T-helper 2 cell treated with Interferon-gamma antibody and Interleukin-4, amounts not matched to agents 5 μg/mL and 100 μg/mL, for 36 hours (primary cell): ENCODE measurements at regions not wholly inside any gene's neighbourhood (a gene's known extent, or its start where the extent isn't known, plus 50 kb on each side); places are given as distances from the start of the nearest gene placed in this dataset.

Experiments used
- DNase-seq: peaks from one replicate; pipeline ENCODE4 v3.0.0; 2021; ENCODE audit warnings: low spot score
- H3K27ac Mint-ChIP-seq: one replicate; pipeline ENCODE4 v1.8.0; 2021; ENCODE audit warnings: mild to moderate bottlenecking, mixed read lengths
- H3K27me3 Mint-ChIP-seq: one replicate; pipeline ENCODE4 v1.8.0; 2021; ENCODE audit warnings: low read depth, mixed read lengths
- H3K36me3 Mint-ChIP-seq: one replicate; pipeline ENCODE4 v1.8.0; 2021; ENCODE audit warnings: low read depth, mixed read lengths
- H3K4me1 Mint-ChIP-seq: one replicate; pipeline ENCODE4 v1.8.0; 2021; ENCODE audit warnings: low read depth, mixed read lengths
- H3K4me3 Mint-ChIP-seq: one replicate; pipeline ENCODE4 v1.8.0; 2022; ENCODE audit warnings: mild to moderate bottlenecking, moderate library complexity, mixed read lengths
- H3K9me3 Mint-ChIP-seq: one replicate; pipeline ENCODE4 v1.8.0; 2021; ENCODE audit warnings: mixed read lengths

GRCh38 chr18:24819141-24819890, 358.9 kb downstream of the HRH4 start:
- no peak for DNase-seq
- Mint-ChIP-seq H3K4me1 (no peaks in the 10 kb centered on the region), H3K27me3 (no peaks in the 10 kb centered on the region), H3K4me3 (no peak overlapping the region), H3K36me3 (no peaks in the 10 kb centered on the region), H3K9me3 (no peaks in the 10 kb centered on the region), H3K27ac (no peak overlapping the region)

GRCh38 chr18:24825397-24825796, 365.0 kb downstream of the HRH4 start:
- Mint-ChIP-seq H3K27me3 (no peaks in the 10 kb centered on the region), H3K27ac (no peak overlapping the region), H3K36me3 (no peaks in the 10 kb centered on the region), H3K9me3 (no peaks in the 10 kb centered on the region), H3K4me1 (no peaks in the 10 kb centered on the region), H3K4me3 (no peak overlapping the region)
- no peak for DNase-seq

- Mint-ChIP-seq H3K4me3 (no peak overlapping the region), H3K9me3 (no peaks in the 10 kb centered on the region), H3K27me3 (no peaks in the 10 kb centered on the region), H3K27ac (no peak overlapping the region), H3K36me3 (no peaks in the 10 kb centered on the region), H3K4me1 (no peaks in the 10 kb centered on the region)
- DNase-seq = no peak
These were observed 366.2 kb downstream of the HRH4 start for GRCh38 chr18:24826605-24827004.

- H3K9me3 Mint-ChIP-seq = no peaks in the 10 kb centered on the region
- H3K4me1 Mint-ChIP-seq = no peaks in the 10 kb centered on the region
- DNase-seq = no peak
- no peak overlapping the region for H3K27ac Mint-ChIP-seq
- H3K27me3 Mint-ChIP-seq = peaks cover 2% of the 10 kb centered on the region
- H3K4me3 Mint-ChIP-seq = no peak overlapping the region
- H3K36me3 Mint-ChIP-seq = no peaks in the 10 kb centered on the region
These were observed 367.1 kb downstream of the HRH4 start for GRCh38 chr18:24827501-24827900.

- DNase-seq = no peak
- H3K9me3 Mint-ChIP-seq = no peaks in the 10 kb centered on the region
These were observed 370.6 kb downstream of the HRH4 start for GRCh38 chr18:24831081-24831480.

GRCh38 chr18:24831871-24832665, 371.6 kb downstream of the HRH4 start:
- H3K27ac Mint-ChIP-seq = no peak overlapping the region
- no peaks in the 10 kb centered on the region for H3K9me3 Mint-ChIP-seq
- no peaks in the 10 kb centered on the region for H3K4me1 Mint-ChIP-seq
- H3K27me3 Mint-ChIP-seq = peaks cover 2% of the 10 kb centered on the region
- no peak overlapping the region for H3K4me3 Mint-ChIP-seq
- no peaks in the 10 kb centered on the region for H3K36me3 Mint-ChIP-seq
- no peak for DNase-seq

More at GRCh38 chr18:24831081-24831480, 370.6 kb downstream of the HRH4 start:
- Mint-ChIP-seq H3K27ac (no peak overlapping the region), H3K36me3 (no peaks in the 10 kb centered on the region), H3K4me1 (no peaks in the 10 kb centered on the region), H3K4me3 (no peak overlapping the region), H3K27me3 (peaks cover 2% of the 10 kb centered on the region)

- Mint-ChIP-seq H3K36me3 (no peaks in the 10 kb centered on the region), H3K4me3 (no peak overlapping the region), H3K27me3 (peaks cover 2% of the 10 kb centered on the region), H3K9me3 (no peaks in the 10 kb centered on the region), H3K4me1 (no peaks in the 10 kb centered on the region), H3K27ac (no peak overlapping the region)
- no peak for DNase-seq
These were observed 375.3 kb downstream of the HRH4 start for GRCh38 chr18:24835751-24836150.

GRCh38 chr18:24837066-24837465, 376.6 kb downstream of the HRH4 start:
- Mint-ChIP-seq H3K9me3 (no peaks in the 10 kb centered on the region), H3K27ac (no peak overlapping the region), H3K4me3 (no peak overlapping the region), H3K4me1 (no peaks in the 10 kb centered on the region), H3K36me3 (no peaks in the 10 kb centered on the region), H3K27me3 (peaks cover 2% of the 10 kb centered on the region)
- no peak for DNase-seq

GRCh38 chr18:24840051-24840450, 379.6 kb downstream of the HRH4 start:
- H3K36me3 Mint-ChIP-seq = no peaks in the 10 kb centered on the region
- no peaks in the 10 kb centered on the region for H3K4me1 Mint-ChIP-seq
- H3K27ac Mint-ChIP-seq = no peak overlapping the region
- H3K9me3 Mint-ChIP-seq = no peaks in the 10 kb centered on the region
- H3K4me3 Mint-ChIP-seq = no peak overlapping the region
- H3K27me3 Mint-ChIP-seq = no peaks in the 10 kb centered on the region
- no peak for DNase-seq

GRCh38 chr18:24840640-24841039, 380.2 kb downstream of the HRH4 start:
- Mint-ChIP-seq H3K4me1 (no peaks in the 10 kb centered on the region), H3K27me3 (no peaks in the 10 kb centered on the region), H3K9me3 (no peaks in the 10 kb centered on the region), H3K4me3 (no peak overlapping the region), H3K27ac (no peak overlapping the region), H3K36me3 (no peaks in the 10 kb centered on the region)
- DNase-seq = no peak

GRCh38 chr18:24841536-24841935, 381.1 kb downstream of the HRH4 start:
- no peaks in the 10 kb centered on the region for H3K4me1 Mint-ChIP-seq
- H3K27me3 Mint-ChIP-seq = no peaks in the 10 kb centered on the region
- no peaks in the 10 kb centered on the region for H3K36me3 Mint-ChIP-seq
- no peaks in the 10 kb centered on the region for H3K9me3 Mint-ChIP-seq
- no peak overlapping the region for H3K27ac Mint-ChIP-seq
- DNase-seq = no peak
- H3K4me3 Mint-ChIP-seq = no peak overlapping the region

- Mint-ChIP-seq H3K36me3 (no peaks in the 10 kb centered on the region), H3K4me1 (no peaks in the 10 kb centered on the region), H3K9me3 (no peaks in the 10 kb centered on the region), H3K27ac (no peak overlapping the region), H3K4me3 (no peak overlapping the region), H3K27me3 (no peaks in the 10 kb centered on the region)
- no peak for DNase-seq
These were observed 382.7 kb downstream of the HRH4 start for GRCh38 chr18:24843123-24843522.

GRCh38 chr18:24846138-24846537, 385.7 kb downstream of the HRH4 start:
- no peak for DNase-seq
- no peak overlapping the region for H3K4me3 Mint-ChIP-seq
- H3K27me3 Mint-ChIP-seq = no peaks in the 10 kb centered on the region
- no peak overlapping the region for H3K27ac Mint-ChIP-seq
- no peaks in the 10 kb centered on the region for H3K9me3 Mint-ChIP-seq
- H3K36me3 Mint-ChIP-seq = no peaks in the 10 kb centered on the region
- no peaks in the 10 kb centered on the region for H3K4me1 Mint-ChIP-seq

GRCh38 chr18:24850532-24850931, 390.1 kb downstream of the HRH4 start:
- H3K27me3 Mint-ChIP-seq = no peaks in the 10 kb centered on the region
- no peaks in the 10 kb centered on the region for H3K9me3 Mint-ChIP-seq
- no peak for DNase-seq
- H3K4me1 Mint-ChIP-seq = no peaks in the 10 kb centered on the region
- no peak overlapping the region for H3K4me3 Mint-ChIP-seq
- H3K27ac Mint-ChIP-seq = no peak overlapping the region
- H3K36me3 Mint-ChIP-seq = no peaks in the 10 kb centered on the region
